SK-N-SH (cell line): ENCODE measurements at regions not wholly inside any gene's neighbourhood (a gene's known extent, or its start where the extent isn't known, plus 50 kb on each side); places are given as distances from the start of the nearest gene placed in this dataset.

Source experiments
- CTCF ChIA-PET: fragments of 300-600, 350-600 bp; formaldehyde crosslinking; extraction: SDS; loops from one replicate; lab custom pipeline; 2021; lab: Yijun Ruan, JAX
- POLR2A ChIA-PET: fragments of 350-600 bp; sonication (Branson Sonifier 250); formaldehyde crosslinking; extraction: SDS; loops from one replicate; lab custom pipeline; 2020; ENCODE audit warnings: antibody characterized with exemption, inconsistent platforms; lab: Yijun Ruan, JAX
- DNase-seq: peaks from one replicate; pipeline ENCODE4 v3.0.0; 2012
- H2AFZ ChIP-seq: fragments of 200-600 bp; sonication (generic); 2 replicates; pipeline ENCODE4 v1.8.1; 2016; ENCODE audit warnings: antibody characterized with exemption, mild to moderate bottlenecking, low read depth
- H3F3A ChIP-seq: fragments of 200-600 bp; sonication (generic); replicated peaks from 2 replicates; pipeline ENCODE3; 2016; ENCODE audit warnings: antibody characterized with exemption, mild to moderate bottlenecking; ENCODE audit not compliant: insufficient read depth
- H3K27ac ChIP-seq, 2 experiments: fragments of 200-500 bp in 1 of 2; fragments of 200-600 bp in 1 of 2; sonication (Bioruptor generic) in 1 of 2; sonication (generic), shearing (Covaris generic) in 1 of 2; 2 replicates each; pipeline versions ENCODE4 v1.5.1 to v1.6.1; 2014 to 2016; ENCODE audit warnings: low read depth in 2 of 2, inconsistent platforms in 1 of 2, low read length in 1 of 2, mild to moderate bottlenecking in 1 of 2, mixed read lengths in 1 of 2
- H3K27me3 ChIP-seq: fragments of 200-600 bp; sonication (generic), shearing (Covaris generic); 2 replicates; pipeline ENCODE4 v1.6.1; 2016; ENCODE audit warnings: mixed run types; ENCODE audit not compliant: insufficient read depth
- H3K36me3 ChIP-seq, 2 experiments: fragments of 200-500 bp in 1 of 2; fragments of 200-600 bp in 1 of 2; sonication (Bioruptor generic) in 1 of 2; sonication (generic) in 1 of 2; replicated peaks in 1 of 2; 2 replicates each; pipeline versions ENCODE3 to v1.5.1; 2014 to 2016; ENCODE audit warnings: low read length in 1 of 2, mild to moderate bottlenecking in 1 of 2; ENCODE audit not compliant: insufficient read depth in 2 of 2, control insufficient read depth in 1 of 2
- H3K4me1 ChIP-seq, 2 experiments: fragments of 200-500 bp in 1 of 2; fragments of 200-600 bp in 1 of 2; sonication (Bioruptor generic) in 1 of 2; sonication (generic), shearing (Covaris generic) in 1 of 2; 2 replicates each; pipeline versions ENCODE4 v1.5.1 to v1.6.1; 2014 to 2016; ENCODE audit warnings: low read depth in 1 of 2, low read length in 1 of 2, mixed run types in 1 of 2; ENCODE audit not compliant: insufficient read depth in 2 of 2, control insufficient read depth in 1 of 2
- H3K4me2 ChIP-seq: fragments of 200-600 bp; sonication (generic), shearing (Covaris generic); 2 replicates; pipeline ENCODE4 v1.6.1; 2017; ENCODE audit warnings: mixed run types
- H3K4me3 ChIP-seq, 2 experiments: fragments of 200-500 bp in 1 of 2; fragments of 200-600 bp in 1 of 2; sonication (Bioruptor generic) in 1 of 2; sonication (generic), shearing (Covaris generic) in 1 of 2; 2 replicates each; pipeline versions ENCODE4 v1.5.1 to v1.8.1; 2014 to 2016; ENCODE audit warnings: low read depth in 2 of 2, inconsistent platforms in 1 of 2, low read length in 1 of 2, mild to moderate bottlenecking in 1 of 2, mixed read lengths in 1 of 2, moderate library complexity in 1 of 2
- H3K79me2 ChIP-seq: fragments of 200-600 bp; sonication (generic); 2 replicates; pipeline ENCODE4 v1.8.1; 2017; ENCODE audit warnings: mild to moderate bottlenecking; ENCODE audit not compliant: insufficient read depth
- H3K9ac ChIP-seq: fragments of 200-600 bp; sonication (generic); 2 replicates; pipeline ENCODE4 v1.6.1; 2017; ENCODE audit warnings: mixed run types
- H3K9me2 ChIP-seq: fragments of 200-600 bp; sonication (generic); 2 replicates; pipeline ENCODE4 v1.6.1; 2017; ENCODE audit warnings: mixed run types
- H3K9me3 ChIP-seq: fragments of 200-600 bp; sonication (generic); 2 replicates; pipeline ENCODE4 v1.6.1; 2017; ENCODE audit warnings: mixed run types, mild to moderate bottlenecking, moderate library complexity
- H4K20me1 ChIP-seq: fragments of 200-600 bp; sonication (generic); 2 replicates; pipeline ENCODE4 v1.6.1; 2017; ENCODE audit warnings: mild to moderate bottlenecking, mixed run types; ENCODE audit not compliant: insufficient read depth
- EP300 ChIP-seq, 2 experiments: IDR thresholded peaks; 2 replicates each; pipeline versions ENCODE4 v1.4.0 to v1.6.1; 2012; ENCODE audit warnings: borderline replicate concordance in 1 of 2, low read depth in 1 of 2, low read length in 1 of 2
- EZH2phosphoT487 ChIP-seq: fragments of 200-600 bp; sonication (generic); IDR thresholded peaks from 2 replicates; pipeline ENCODE4 v1.6.1; 2017; ENCODE audit warnings: low read depth, mixed run types, mild to moderate bottlenecking, antibody characterized with exemption, moderate library complexity, borderline replicate concordance
- FOSL2 ChIP-seq: IDR thresholded peaks from 2 replicates; pipeline ENCODE4 v1.4.0; 2012; ENCODE audit warnings: low read depth, mild to moderate bottlenecking, moderate library complexity, borderline replicate concordance
- GABPA ChIP-seq: IDR thresholded peaks from 2 replicates; pipeline ENCODE4 v1.4.0; 2012; ENCODE audit warnings: low read depth, mild to moderate bottlenecking
- GATA2 ChIP-seq: sonication (generic); formaldehyde crosslinking; IDR thresholded peaks from 2 replicates; pipeline ENCODE4 v1.5.0; 2020; ENCODE audit warnings: mild to moderate bottlenecking, missing genetic modification reagents
- JUND ChIP-seq: IDR thresholded peaks from 2 replicates; pipeline ENCODE4 v1.4.0; 2012
- MXI1 ChIP-seq: IDR thresholded peaks from 2 replicates; pipeline ENCODE4 v1.6.1; 2012; ENCODE audit warnings: mild to moderate bottlenecking, low read depth, low read length, improper control_type of control experiment
- NFIC ChIP-seq: IDR thresholded peaks from 2 replicates; pipeline ENCODE4 v1.4.0; 2012; ENCODE audit warnings: borderline replicate concordance
- RCOR1 ChIP-seq: fragments of 150-350 bp; IDR thresholded peaks from 2 replicates; pipeline ENCODE4 v1.6.1; 2017; ENCODE audit warnings: antibody characterized with exemption, low read length
- RFX5 ChIP-seq: IDR thresholded peaks from 2 replicates; pipeline ENCODE4 v1.6.1; 2012; ENCODE audit warnings: mild to moderate bottlenecking, improper control_type of control experiment, low read length
- RXRA ChIP-seq: IDR thresholded peaks from 2 replicates; pipeline ENCODE4 v1.4.0; 2012; ENCODE audit warnings: low read depth, mild to moderate bottlenecking, borderline replicate concordance
- SIN3A ChIP-seq: IDR thresholded peaks from 2 replicates; pipeline ENCODE4 v1.6.1; 2012; ENCODE audit warnings: low read depth, mild to moderate bottlenecking, low read length, moderate library complexity, borderline replicate concordance
- SMC3 ChIP-seq: IDR thresholded peaks from 2 replicates; pipeline ENCODE4 v1.6.1; 2012; ENCODE audit warnings: low read depth, low read length, improper control_type of control experiment
- TCF12 ChIP-seq: IDR thresholded peaks from 2 replicates; pipeline ENCODE4 v1.4.0; 2012
- YY1 ChIP-seq: IDR thresholded peaks from 2 replicates; pipeline ENCODE4 v1.4.0; 2012; ENCODE audit warnings: low read depth, mild to moderate bottlenecking
- whole genome bisulfite sequencing: methylation state at CpG from one replicate; pipeline ENCODE4 v1.1.6; 2017; ENCODE audit warnings: low lambda C conversion rate; 5-methylcytosine and 5-hydroxymethylcytosine counted together
- TF ChIP-seq, protein P1 (sequence below): fragments of 150-350 bp; IDR thresholded peaks from 2 replicates; pipeline ENCODE4 v1.6.1; 2017; ENCODE audit warnings: antibody characterized with exemption, low read length, low read depth, borderline replicate concordance
- TF ChIP-seq, protein P2 (sequence below): fragments of 200-600 bp; sonication (generic); IDR thresholded peaks from 2 replicates; pipeline ENCODE4 v1.6.1; 2017; ENCODE audit warnings: antibody characterized with exemption, mild to moderate bottlenecking, moderate library complexity
- TF ChIP-seq, protein P3 (sequence below): IDR thresholded peaks from 2 replicates; pipeline ENCODE4; 2012
- TF ChIP-seq, protein P4 (sequence below): IDR thresholded peaks from 2 replicates; pipeline ENCODE4 v1.4.0; 2012; ENCODE audit warnings: low read depth, borderline replicate concordance

DNA sequence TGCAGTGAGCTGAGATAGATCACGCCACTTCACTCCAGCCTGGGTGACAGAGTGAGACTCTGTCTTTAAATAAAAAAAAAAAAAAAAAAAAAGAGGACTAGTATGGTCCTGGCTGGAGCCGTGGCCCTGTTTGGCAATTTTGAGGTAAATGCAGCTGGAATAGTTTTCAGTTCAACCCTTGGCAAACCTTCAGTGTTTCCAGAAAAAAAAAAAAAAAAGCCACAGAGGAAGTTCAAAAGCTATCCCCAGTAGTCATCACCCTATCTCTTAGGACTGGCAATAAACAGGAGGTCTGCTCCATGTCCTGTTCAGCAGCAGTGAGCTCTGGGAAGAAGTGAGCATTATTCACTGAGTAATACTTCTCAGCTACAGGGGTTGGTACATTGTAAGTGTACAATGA lies 56.8 kb upstream of the ERRFI1 start:
- H2AFZ ChIP-seq = no peak overlapping the region
- ChIA-PET CTCF (interaction anchor here (0.8 kb wide), 1 partner anchor 231 kb away, joined by 3 read pairs; no protein-coding TSS in a partner anchor), POLR2A (no interaction called here)
- H3K27ac ChIP-seq = peak overlapping the region in 1 of 2 experiments; percentile 72; a peak in 2 of 4 replicates
- DNase-seq = no peak
- peaks cover 0 to 11% of the 10 kb centered on the region in 2 experiments; a peak in 1 of 4 replicates for H3K4me1 ChIP-seq
- 0 out of 2 replicates have a peak, but pooled peaks have one; percentile 18 for TF ChIP-seq FOSL2
- peak in 1 of 2 experiments; percentile 53; a peak in 1 of 4 replicates for TF ChIP-seq EP300 (IDR thresholded peaks at IDR 0.05; ENCODE audit: borderline replicate concordance in 1 of 2, low read depth in 1 of 2, low read length in 1 of 2)
- TF ChIP-seq, protein P1, sequence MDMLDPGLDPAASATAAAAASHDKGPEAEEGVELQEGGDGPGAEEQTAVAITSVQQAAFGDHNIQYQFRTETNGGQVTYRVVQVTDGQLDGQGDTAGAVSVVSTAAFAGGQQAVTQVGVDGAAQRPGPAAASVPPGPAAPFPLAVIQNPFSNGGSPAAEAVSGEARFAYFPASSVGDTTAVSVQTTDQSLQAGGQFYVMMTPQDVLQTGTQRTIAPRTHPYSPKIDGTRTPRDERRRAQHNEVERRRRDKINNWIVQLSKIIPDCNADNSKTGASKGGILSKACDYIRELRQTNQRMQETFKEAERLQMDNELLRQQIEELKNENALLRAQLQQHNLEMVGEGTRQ = no peak
- TF ChIP-seq GATA2 (CRISPR knock-in tag) = no peak
- no peak for TF ChIP-seq YY1
- TF ChIP-seq, protein P2, sequence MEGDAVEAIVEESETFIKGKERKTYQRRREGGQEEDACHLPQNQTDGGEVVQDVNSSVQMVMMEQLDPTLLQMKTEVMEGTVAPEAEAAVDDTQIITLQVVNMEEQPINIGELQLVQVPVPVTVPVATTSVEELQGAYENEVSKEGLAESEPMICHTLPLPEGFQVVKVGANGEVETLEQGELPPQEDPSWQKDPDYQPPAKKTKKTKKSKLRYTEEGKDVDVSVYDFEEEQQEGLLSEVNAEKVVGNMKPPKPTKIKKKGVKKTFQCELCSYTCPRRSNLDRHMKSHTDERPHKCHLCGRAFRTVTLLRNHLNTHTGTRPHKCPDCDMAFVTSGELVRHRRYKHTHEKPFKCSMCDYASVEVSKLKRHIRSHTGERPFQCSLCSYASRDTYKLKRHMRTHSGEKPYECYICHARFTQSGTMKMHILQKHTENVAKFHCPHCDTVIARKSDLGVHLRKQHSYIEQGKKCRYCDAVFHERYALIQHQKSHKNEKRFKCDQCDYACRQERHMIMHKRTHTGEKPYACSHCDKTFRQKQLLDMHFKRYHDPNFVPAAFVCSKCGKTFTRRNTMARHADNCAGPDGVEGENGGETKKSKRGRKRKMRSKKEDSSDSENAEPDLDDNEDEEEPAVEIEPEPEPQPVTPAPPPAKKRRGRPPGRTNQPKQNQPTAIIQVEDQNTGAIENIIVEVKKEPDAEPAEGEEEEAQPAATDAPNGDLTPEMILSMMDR = no peak
- no peak for TF ChIP-seq GABPA
- peak; percentile 59; the same call in 1 of the 2 replicates for TF ChIP-seq NFIC
- no peak for TF ChIP-seq SIN3A
- 0 out of 2 replicates have a peak, but pooled peaks have one; percentile 32 for TF ChIP-seq JUND
- peak; percentile 42; the same call in 1 of the 2 replicates for TF ChIP-seq RXRA
- TF ChIP-seq RFX5 = no peak
- TF ChIP-seq EZH2phosphoT487 = no peak
- TF ChIP-seq SMC3 = no peak
- TF ChIP-seq, protein P3, sequence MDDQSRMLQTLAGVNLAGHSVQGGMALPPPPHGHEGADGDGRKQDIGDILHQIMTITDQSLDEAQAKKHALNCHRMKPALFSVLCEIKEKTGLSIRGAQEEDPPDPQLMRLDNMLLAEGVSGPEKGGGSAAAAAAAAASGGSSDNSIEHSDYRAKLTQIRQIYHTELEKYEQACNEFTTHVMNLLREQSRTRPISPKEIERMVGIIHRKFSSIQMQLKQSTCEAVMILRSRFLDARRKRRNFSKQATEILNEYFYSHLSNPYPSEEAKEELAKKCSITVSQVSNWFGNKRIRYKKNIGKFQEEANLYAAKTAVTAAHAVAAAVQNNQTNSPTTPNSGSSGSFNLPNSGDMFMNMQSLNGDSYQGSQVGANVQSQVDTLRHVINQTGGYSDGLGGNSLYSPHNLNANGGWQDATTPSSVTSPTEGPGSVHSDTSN = peak; percentile 30; the same call in 1 of the 2 replicates
- no peak for TF ChIP-seq MXI1
- TF ChIP-seq RCOR1 = no peak
- peak; percentile 76 for TF ChIP-seq TCF12
- TF ChIP-seq, protein P4, sequence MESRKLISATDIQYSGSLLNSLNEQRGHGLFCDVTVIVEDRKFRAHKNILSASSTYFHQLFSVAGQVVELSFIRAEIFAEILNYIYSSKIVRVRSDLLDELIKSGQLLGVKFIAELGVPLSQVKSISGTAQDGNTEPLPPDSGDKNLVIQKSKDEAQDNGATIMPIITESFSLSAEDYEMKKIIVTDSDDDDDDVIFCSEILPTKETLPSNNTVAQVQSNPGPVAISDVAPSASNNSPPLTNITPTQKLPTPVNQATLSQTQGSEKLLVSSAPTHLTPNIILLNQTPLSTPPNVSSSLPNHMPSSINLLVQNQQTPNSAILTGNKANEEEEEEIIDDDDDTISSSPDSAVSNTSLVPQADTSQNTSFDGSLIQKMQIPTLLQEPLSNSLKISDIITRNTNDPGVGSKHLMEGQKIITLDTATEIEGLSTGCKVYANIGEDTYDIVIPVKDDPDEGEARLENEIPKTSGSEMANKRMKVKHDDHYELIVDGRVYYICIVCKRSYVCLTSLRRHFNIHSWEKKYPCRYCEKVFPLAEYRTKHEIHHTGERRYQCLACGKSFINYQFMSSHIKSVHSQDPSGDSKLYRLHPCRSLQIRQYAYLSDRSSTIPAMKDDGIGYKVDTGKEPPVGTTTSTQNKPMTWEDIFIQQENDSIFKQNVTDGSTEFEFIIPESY = no peak
- peaks cover 32% of the 10 kb centered on the region for H3F3A ChIP-seq
- no peak overlapping the region for H3K4me2 ChIP-seq
- H3K9me3 ChIP-seq = no peaks in the 10 kb centered on the region
- WGBS = 50% methylated on average over 2 of the region's 2 CpGs
- H3K36me3 ChIP-seq = no peaks in the 10 kb centered on the region
- H3K9ac ChIP-seq = no peak overlapping the region
- no peaks in the 10 kb centered on the region for H3K79me2 ChIP-seq
- H4K20me1 ChIP-seq = no peaks in the 10 kb centered on the region
- H3K4me3 ChIP-seq = no peak overlapping the region
- no peaks in the 10 kb centered on the region for H3K9me2 ChIP-seq
- H3K27me3 ChIP-seq = no peaks in the 10 kb centered on the region
